A549 (cell line): ENCODE measurements at regions not wholly inside any gene's neighbourhood (a gene's known extent, or its start where the extent isn't known, plus 50 kb on each side); places are given as distances from the start of the nearest gene placed in this dataset.

Experiments
- BHLHE40 ChIP-seq: IDR thresholded peaks from 2 replicates; pipeline ENCODE4 v1.6.1; 2012; ENCODE audit warnings: low read depth, low read length, inconsistent platforms
- CEBPB ChIP-seq, 2 experiments: fragments of >200 bp in 1 of 2; sonication (Bioruptor Twin) in 1 of 2; formaldehyde crosslinking in 1 of 2; IDR thresholded peaks; 2 replicates each; pipeline ENCODE4 v1.6.1; 2012 to 2016
- CTCF ChIP-seq: fragments of >200 bp; sonication (Bioruptor Twin); formaldehyde crosslinking; IDR thresholded peaks from 3 replicates; pipeline ENCODE4 v1.5.1; 2016
- EP300 ChIP-seq, 2 experiments: fragments of >200 bp; sonication (Bioruptor Twin); formaldehyde crosslinking; IDR thresholded peaks; 2 replicates in 1 of 2; 3 replicates in 1 of 2; pipeline ENCODE4 v1.6.1; 2016 to 2017
- MAX ChIP-seq: IDR thresholded peaks from 2 replicates; pipeline ENCODE4 v1.6.1; 2012
- MAZ ChIP-seq: fragments of 150-350 bp; IDR thresholded peaks from 2 replicates; pipeline ENCODE4 v1.6.1; 2014; ENCODE audit warnings: antibody characterized with exemption, low read depth, low read length, borderline replicate concordance
- POLR2AphosphoS2 ChIP-seq: conservative IDR thresholded peaks from 2 replicates; pipeline ENCODE4 v1.6.1; 2012; ENCODE audit warnings: low read length, improper control_type of control experiment, inconsistent platforms
- SREBF2 ChIP-seq: fragments of 450-650 bp; IDR thresholded peaks from 2 replicates; pipeline ENCODE4 v1.6.1; 2014; ENCODE audit warnings: mild to moderate bottlenecking, moderate library complexity

- TF ChIP-seq CTCF, result peak; percentile 39
- TF ChIP-seq SREBF2, result no peak
- no peak for TF ChIP-seq POLR2AphosphoS2
- no peak for TF ChIP-seq MAX
- TF ChIP-seq BHLHE40, result no peak
- TF ChIP-seq EP300 (IDR thresholded peaks at IDR 0.05), result no peak
- TF ChIP-seq CEBPB (IDR thresholded peaks at IDR 0.05), result no peak
- TF ChIP-seq MAZ, result no peak
Observed at GRCh38 chr2:220053919-220054318, 426.5 kb downstream of the SLC4A3 start.
